Mucosa of rectum (tissue), 2 donors: ENCODE measurements at regions not wholly inside any gene's neighbourhood (a gene's known extent, or its start where the extent isn't known, plus 50 kb on each side); places are given as distances from the start of the nearest gene placed in this dataset.

ENCODE experiments used
- H3K27ac ChIP-seq, 2 donors: one replicate each; pipeline ENCODE4 v1.7.0; 2013; ENCODE audit warnings: inconsistent platforms in 2 of 2, low read depth in 2 of 2, low read length in 2 of 2
- H3K27me3 ChIP-seq, 2 donors: one replicate each; pipeline ENCODE4 v1.7.0; 2013; ENCODE audit warnings: low read length in 2 of 2; ENCODE audit not compliant: control insufficient read depth in 2 of 2, insufficient read depth in 2 of 2
- H3K36me3 ChIP-seq, 2 donors: one replicate each; pipeline ENCODE4 v1.7.0; 2013; ENCODE audit warnings: low read length in 2 of 2; ENCODE audit not compliant: control insufficient read depth in 2 of 2, insufficient read depth in 2 of 2
- H3K4me1 ChIP-seq, 2 donors: one replicate each; pipeline ENCODE4 v1.7.0; 2013; ENCODE audit warnings: low read length in 2 of 2, mild to moderate bottlenecking in 1 of 2; ENCODE audit not compliant: control insufficient read depth in 2 of 2, insufficient read depth in 2 of 2
- H3K4me3 ChIP-seq, 2 donors: one replicate each; pipeline ENCODE4 v1.7.0; 2013; ENCODE audit warnings: low read length in 2 of 2
- H3K9ac ChIP-seq, 2 donors: one replicate each; pipeline ENCODE4 v1.7.0; 2013; ENCODE audit warnings: low read length in 2 of 2, low read depth in 1 of 2, mild to moderate bottlenecking in 1 of 2
- H3K9me3 ChIP-seq, 2 donors: one replicate each; pipeline ENCODE4 v1.7.0; 2013; ENCODE audit warnings: low read length in 2 of 2; ENCODE audit not compliant: control insufficient read depth in 2 of 2
- donor health status: healthy.
- donor health status: Normal muscosa, but diverticular disease.

GRCh38 chr17:33684735-33685134 is 391.6 kb upstream of the ASIC2 start:
- no peak overlapping the region for H3K4me3 ChIP-seq
- H3K9ac ChIP-seq = no peak overlapping the region
- no peaks in the 10 kb centered on the region for H3K4me1 ChIP-seq
- H3K27ac ChIP-seq = no peak overlapping the region
- no peaks in the 10 kb centered on the region for H3K9me3 ChIP-seq
- H3K36me3 ChIP-seq = no peaks in the 10 kb centered on the region
- H3K27me3 ChIP-seq = peaks cover 0 to 4% of the 10 kb centered on the region in 2 donors

GRCh38 chr17:33686171-33686570 is 393.1 kb upstream of the ASIC2 start:
- Histone ChIP-seq H3K36me3 (no peaks in the 10 kb centered on the region), H3K9me3 (no peaks in the 10 kb centered on the region), H3K9ac (no peak overlapping the region), H3K4me1 (no peaks in the 10 kb centered on the region), H3K4me3 (no peak overlapping the region), H3K27me3 (peaks cover 0 to 4% of the 10 kb centered on the region in 2 donors), H3K27ac (no peak overlapping the region)

DNA sequence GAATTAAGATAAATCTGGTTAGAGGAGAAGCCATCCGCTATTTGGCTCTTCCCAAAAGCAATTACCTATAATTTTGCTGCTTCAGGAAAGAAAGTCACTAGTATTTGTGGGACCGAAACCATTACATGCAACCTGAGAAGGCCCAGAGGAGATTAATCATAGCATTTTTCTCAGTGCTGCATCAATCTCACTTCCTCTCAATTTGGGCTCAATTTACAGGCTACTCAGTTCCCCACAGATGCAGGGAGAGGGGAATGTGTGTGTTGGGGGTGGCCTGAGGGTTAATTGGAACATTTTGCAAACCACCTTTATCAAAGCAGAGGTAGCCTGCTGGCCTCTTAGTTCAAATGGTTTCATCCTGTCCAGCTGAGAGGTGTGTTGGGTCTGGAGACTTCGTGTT is 394.7 kb upstream of the ASIC2 start:
- Histone ChIP-seq H3K9ac (no peak overlapping the region), H3K4me1 (no peaks in the 10 kb centered on the region), H3K4me3 (no peak overlapping the region), H3K36me3 (no peaks in the 10 kb centered on the region), H3K27ac (no peak overlapping the region), H3K9me3 (no peaks in the 10 kb centered on the region), H3K27me3 (peaks cover 0 to 4% of the 10 kb centered on the region in 2 donors)

- Histone ChIP-seq H3K36me3 (no peaks in the 10 kb centered on the region), H3K27ac (no peak overlapping the region), H3K4me1 (no peaks in the 10 kb centered on the region), H3K9me3 (no peaks in the 10 kb centered on the region), H3K4me3 (no peak overlapping the region), H3K27me3 (peaks cover 0 to 4% of the 10 kb centered on the region in 2 donors), H3K9ac (no peak overlapping the region)
Measured at GRCh38 chr17:33688771-33689170, 395.7 kb upstream of the ASIC2 start.

DNA sequence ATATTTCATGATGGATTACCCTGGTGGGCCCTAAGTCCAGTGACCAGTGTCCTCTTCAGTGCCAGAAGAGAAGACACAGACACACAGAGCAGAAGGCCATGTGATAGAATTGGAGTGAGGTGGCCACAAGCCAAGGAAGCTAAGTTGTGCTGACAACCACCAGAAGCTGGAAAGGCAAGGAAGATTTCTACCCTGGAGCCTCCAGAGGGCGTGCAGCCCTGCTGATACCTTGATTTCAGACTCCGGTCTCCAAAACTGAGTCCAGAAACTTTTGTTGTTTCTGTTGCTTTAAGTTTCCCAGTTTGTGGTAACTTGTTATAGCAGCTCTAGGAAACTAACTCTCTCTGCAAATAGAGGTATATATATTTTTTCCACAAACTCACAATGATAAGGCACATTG is 396.6 kb upstream of the ASIC2 start:
- H3K9ac ChIP-seq = no peak overlapping the region
- peaks cover 0 to 4% of the 10 kb centered on the region in 2 donors for H3K27me3 ChIP-seq
- no peak overlapping the region for H3K27ac ChIP-seq
- H3K4me1 ChIP-seq = no peaks in the 10 kb centered on the region
- no peak overlapping the region for H3K4me3 ChIP-seq
- no peaks in the 10 kb centered on the region for H3K9me3 ChIP-seq
- H3K36me3 ChIP-seq = no peaks in the 10 kb centered on the region

- H3K27me3 ChIP-seq = no peaks in the 10 kb centered on the region
Measured at GRCh38 chr17:33695431-33695830, 402.3 kb upstream of the ASIC2 start.

DNA sequence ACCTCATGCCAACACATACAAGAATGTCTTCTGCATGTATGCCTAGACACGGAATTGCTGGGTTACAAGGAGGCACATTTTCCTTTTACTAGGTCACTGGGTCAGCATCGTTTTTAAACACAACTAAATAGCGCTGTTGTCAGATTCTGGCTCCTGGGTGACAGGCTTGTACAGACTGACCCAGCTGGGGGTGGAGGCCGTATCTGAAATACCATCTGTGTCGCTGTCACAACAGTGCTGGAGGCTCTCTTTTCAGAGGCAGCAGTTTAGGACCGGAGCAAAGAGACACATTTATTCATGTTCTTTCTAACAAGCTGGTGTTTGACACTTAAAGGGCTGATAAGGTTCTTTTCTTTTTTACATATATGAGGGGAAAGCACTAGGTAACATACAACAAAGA is 403.0 kb upstream of the ASIC2 start:
- Histone ChIP-seq H3K27me3 (no peaks in the 10 kb centered on the region), H3K9ac (no peak overlapping the region)

More at GRCh38 chr17:33695431-33695830, 402.3 kb upstream of the ASIC2 start:
- H3K4me3 ChIP-seq = no peak overlapping the region
- no peaks in the 10 kb centered on the region for H3K9me3 ChIP-seq
- no peak overlapping the region for H3K9ac ChIP-seq
- no peaks in the 10 kb centered on the region for H3K36me3 ChIP-seq
- no peak overlapping the region for H3K27ac ChIP-seq
- H3K4me1 ChIP-seq = no peaks in the 10 kb centered on the region

GRCh38 chr17:33697557-33697956 is 404.5 kb upstream of the ASIC2 start:
- no peak overlapping the region for H3K27ac ChIP-seq
- H3K27me3 ChIP-seq = peaks cover 0 to 3% of the 10 kb centered on the region in 2 donors
- no peak overlapping the region for H3K4me3 ChIP-seq
- H3K4me1 ChIP-seq = no peaks in the 10 kb centered on the region
- no peaks in the 10 kb centered on the region for H3K9me3 ChIP-seq
- H3K36me3 ChIP-seq = no peaks in the 10 kb centered on the region
- no peak overlapping the region for H3K9ac ChIP-seq

More for the DNA sequence above, 403.0 kb upstream of the ASIC2 start:
- no peak overlapping the region for H3K4me3 ChIP-seq
- no peaks in the 10 kb centered on the region for H3K9me3 ChIP-seq
- no peaks in the 10 kb centered on the region for H3K4me1 ChIP-seq
- no peaks in the 10 kb centered on the region for H3K36me3 ChIP-seq
- no peak overlapping the region for H3K27ac ChIP-seq

GRCh38 chr17:33701910-33702309 is 408.8 kb upstream of the ASIC2 start:
- Histone ChIP-seq H3K36me3 (no peaks in the 10 kb centered on the region), H3K9ac (no peak overlapping the region), H3K27me3 (peaks cover 0 to 3% of the 10 kb centered on the region in 2 donors), H3K9me3 (no peaks in the 10 kb centered on the region), H3K4me1 (no peaks in the 10 kb centered on the region), H3K4me3 (no peak overlapping the region), H3K27ac (no peak overlapping the region)

DNA sequence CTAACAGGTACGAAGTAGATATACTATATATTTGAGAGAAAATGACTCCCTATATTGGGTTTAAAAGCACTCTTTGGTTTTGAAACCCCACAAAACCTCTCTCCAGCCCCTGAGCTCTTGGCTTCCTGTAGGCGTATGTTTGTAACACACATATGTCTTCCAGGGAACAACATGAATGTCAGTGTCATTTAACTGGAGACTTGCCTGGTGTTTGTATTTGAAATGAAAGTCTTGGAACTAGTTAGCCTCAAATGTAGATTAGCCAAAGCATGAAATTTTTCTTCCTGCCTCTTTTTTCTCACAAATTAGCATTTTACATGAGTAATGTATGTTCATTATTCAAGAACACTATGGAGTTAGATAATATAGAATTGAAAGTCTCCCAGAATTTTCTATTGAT is 411.8 kb upstream of the ASIC2 start:
- Histone ChIP-seq H3K9ac (no peak overlapping the region), H3K4me3 (no peak overlapping the region), H3K27ac (no peak overlapping the region), H3K27me3 (peaks cover 0 to 3% of the 10 kb centered on the region in 2 donors), H3K4me1 (no peaks in the 10 kb centered on the region), H3K9me3 (no peaks in the 10 kb centered on the region), H3K36me3 (no peaks in the 10 kb centered on the region)

GRCh38 chr17:33709881-33710280 is 416.8 kb upstream of the ASIC2 start:
- no peak overlapping the region for H3K9ac ChIP-seq
- H3K4me3 ChIP-seq = no peak overlapping the region

More at GRCh38 chr17:33709881-33710280, 416.8 kb upstream of the ASIC2 start:
- no peaks in the 10 kb centered on the region for H3K4me1 ChIP-seq
- H3K36me3 ChIP-seq = no peaks in the 10 kb centered on the region
- no peaks in the 10 kb centered on the region for H3K27me3 ChIP-seq
- H3K27ac ChIP-seq = no peak overlapping the region
- no peaks in the 10 kb centered on the region for H3K9me3 ChIP-seq
